ENCODE measurements at regions not wholly inside any gene's neighbourhood (a gene's known extent, or its start where the extent isn't known, plus 50 kb on each side); places are given as distances from the start of the nearest gene placed in this dataset.
A peak's percentile ranks its signal among the peaks of the same experiment; 100 is the strongest.
"Not testable (repeated sequence)": the region's sequence is repeated elsewhere in the genome, so short reads cannot be mapped to it uniquely, and the experiment has no call there.

GRCh38 chr6:27047725-27048124, 199.8 kb upstream of the PRSS16 start:
- DNase-seq (ENCODE audit: low read depth in 4 of 4, low spot score in 3 of 4) = not testable (repeated sequence)

GRCh38 chr6:27049863-27050781, 197.4 kb upstream of the PRSS16 start:
- DNase-seq (ENCODE audit: low read depth in 4 of 4, low spot score in 3 of 4) = no peak

GRCh38 chr6:27052082-27052730, 195.3 kb upstream of the PRSS16 start:
- not testable (repeated sequence) for DNase-seq (ENCODE audit: low read depth in 4 of 4, low spot score in 3 of 4)

GRCh38 chr6:27052731-27053082, 194.8 kb upstream of the PRSS16 start:
- no peak for DNase-seq (ENCODE audit: low read depth in 4 of 4, low spot score in 3 of 4)

- no peak for DNase-seq (ENCODE audit: low read depth in 4 of 4, low spot score in 3 of 4)
Observed at GRCh38 chr6:27053738-27054137, 193.8 kb upstream of the PRSS16 start.

- DNase-seq (ENCODE audit: low read depth in 4 of 4, low spot score in 3 of 4) = no peak
Observed at GRCh38 chr6:27056615-27057014, 190.9 kb upstream of the PRSS16 start.

- DNase-seq (ENCODE audit: low read depth in 4 of 4, low spot score in 3 of 4) = no peak
Observed at GRCh38 chr6:27059621-27060425, 187.7 kb upstream of the PRSS16 start.

- no peak for DNase-seq (ENCODE audit: low read depth in 4 of 4, low spot score in 3 of 4)
Observed at GRCh38 chr6:27061235-27061993, 186.1 kb upstream of the PRSS16 start.

- DNase-seq (ENCODE audit: low read depth in 4 of 4, low spot score in 3 of 4) = no peak
Observed at GRCh38 chr6:27062755-27063154, 184.7 kb upstream of the PRSS16 start.

- DNase-seq (ENCODE audit: low read depth in 4 of 4, low spot score in 3 of 4) = no peak
Observed at GRCh38 chr6:27065183-27065582, 182.3 kb upstream of the PRSS16 start.

GRCh38 chr6:27066381-27066780, 181.1 kb upstream of the PRSS16 start:
- no peak for DNase-seq (ENCODE audit: low read depth in 4 of 4, low spot score in 3 of 4)

- no peak for DNase-seq (ENCODE audit: low read depth in 4 of 4, low spot score in 3 of 4)
Observed at GRCh38 chr6:27066802-27067201, 180.7 kb upstream of the PRSS16 start.

- no peak for DNase-seq (ENCODE audit: low read depth in 4 of 4, low spot score in 3 of 4)
Observed at GRCh38 chr6:27073441-27073840, 174.1 kb upstream of the PRSS16 start.

- DNase-seq (ENCODE audit: low read depth in 4 of 4, low spot score in 3 of 4) = no peak
Observed at GRCh38 chr6:27076116-27076515, 171.4 kb upstream of the PRSS16 start.

- DNase-seq (ENCODE audit: low read depth in 4 of 4, low spot score in 3 of 4) = peak in 2 of 4 donors; percentile 41 to 58
Observed at GRCh38 chr6:27078734-27079357, 168.7 kb upstream of the PRSS16 start.

GRCh38 chr6:27081188-27081587, 166.3 kb upstream of the PRSS16 start:
- no peak for DNase-seq (ENCODE audit: low read depth in 4 of 4, low spot score in 3 of 4)

GRCh38 chr6:27081931-27082330, 165.6 kb upstream of the PRSS16 start:
- no peak for DNase-seq (ENCODE audit: low read depth in 4 of 4, low spot score in 3 of 4)

GRCh38 chr6:27088068-27088467, 159.4 kb upstream of the PRSS16 start:
- DNase-seq (ENCODE audit: low read depth in 4 of 4, low spot score in 3 of 4) = no peak

GRCh38 chr6:27091661-27092315, 155.7 kb upstream of the PRSS16 start:
- no peak for DNase-seq (ENCODE audit: low read depth in 4 of 4, low spot score in 3 of 4)

GRCh38 chr6:27092316-27092692, 155.2 kb upstream of the PRSS16 start:
- no peak for DNase-seq (ENCODE audit: low read depth in 4 of 4, low spot score in 3 of 4)

Measured in left renal pelvis (tissue), 4 donors.